Calu3 (cell line): ENCODE measurements at regions not wholly inside any gene's neighbourhood (a gene's known extent, or its start where the extent isn't known, plus 50 kb on each side); places are given as distances from the start of the nearest gene placed in this dataset.

ENCODE experiments used
- BruUV-seq: library from RNA; stranded (reverse); fragments of 400-500 nt; replicated peaks from 2 replicates; lab custom pipeline; 2021; lab: Mats Ljungman, UMichigan
- CTCF ChIA-PET: fragments of 300-600 bp; sonication (Branson Sonifier 250); formaldehyde crosslinking; loops from one replicate; lab custom pipeline; 2022; ENCODE audit warnings: antibody characterized with exemption; lab: Charles Lee
- DNase-seq: peaks from one replicate; pipeline ENCODE4 v3.0.0; 2022
- H3K27ac Mint-ChIP-seq: one replicate; pipeline ENCODE4 v1.8.0; 2022; ENCODE audit warnings: mixed read lengths; ENCODE audit not compliant: unreplicated experiment
- H3K27me3 Mint-ChIP-seq: one replicate; pipeline ENCODE4 v1.8.0; 2022; ENCODE audit warnings: mixed read lengths; ENCODE audit not compliant: unreplicated experiment
- H3K36me3 Mint-ChIP-seq: one replicate; pipeline ENCODE4 v1.8.0; 2022; ENCODE audit warnings: mild to moderate bottlenecking, moderate library complexity, mixed read lengths; ENCODE audit not compliant: insufficient read depth, unreplicated experiment
- H3K4me1 Mint-ChIP-seq: one replicate; pipeline ENCODE4 v1.8.0; 2022; ENCODE audit warnings: mild to moderate bottlenecking, low read depth, mixed read lengths; ENCODE audit not compliant: unreplicated experiment
- H3K4me3 Mint-ChIP-seq: one replicate; pipeline ENCODE4 v1.8.0; 2022; ENCODE audit warnings: mild to moderate bottlenecking, low read depth, moderate library complexity, mixed read lengths; ENCODE audit not compliant: unreplicated experiment
- H3K9me3 Mint-ChIP-seq: one replicate; pipeline ENCODE4 v1.8.0; 2022; ENCODE audit warnings: low read depth, mixed read lengths; ENCODE audit not compliant: unreplicated experiment
- intact Hi-C: fragments of 100-400 bp; cut with micrococcal nuclease; formaldehyde crosslinking; loops from one replicate; pipeline ENCODE4 v1.10.0; 2022; ENCODE audit not compliant: unreplicated experiment
- TF ChIP-seq, protein P1 (sequence below): fragments of 200-600 bp; IDR thresholded peaks from one replicate; pipeline ENCODE4 v1.8.0; 2022; ENCODE audit warnings: antibody characterized with exemption; ENCODE audit not compliant: unreplicated experiment

DNA sequence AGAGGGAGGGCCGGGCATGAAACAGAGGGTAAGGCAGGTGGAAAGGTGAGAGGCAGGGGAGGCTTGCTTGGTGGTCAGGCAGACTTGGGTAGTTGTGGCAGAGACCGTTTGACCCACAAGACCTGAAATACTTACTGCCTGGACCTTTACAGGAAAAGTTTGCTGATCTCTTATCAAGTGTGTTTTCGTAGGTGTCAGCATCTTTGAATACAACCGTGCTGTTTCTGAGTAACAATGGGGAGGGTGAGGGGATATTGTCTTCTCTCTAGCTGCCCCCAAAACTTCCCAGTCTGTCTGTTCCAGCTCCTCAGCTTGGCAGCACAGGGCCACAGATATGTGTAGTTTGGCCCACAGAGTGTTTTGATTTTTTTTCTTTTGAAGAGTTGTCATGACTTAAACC is 212.5 kb upstream of the MPHOSPH6 start:
- BruUV-seq: no TSS peak
- peaks cover 57% of the 10 kb centered on the region for H3K27me3 Mint-ChIP-seq
- peaks cover 4% of the 10 kb centered on the region for H3K9me3 Mint-ChIP-seq
- TF ChIP-seq, protein P1, sequence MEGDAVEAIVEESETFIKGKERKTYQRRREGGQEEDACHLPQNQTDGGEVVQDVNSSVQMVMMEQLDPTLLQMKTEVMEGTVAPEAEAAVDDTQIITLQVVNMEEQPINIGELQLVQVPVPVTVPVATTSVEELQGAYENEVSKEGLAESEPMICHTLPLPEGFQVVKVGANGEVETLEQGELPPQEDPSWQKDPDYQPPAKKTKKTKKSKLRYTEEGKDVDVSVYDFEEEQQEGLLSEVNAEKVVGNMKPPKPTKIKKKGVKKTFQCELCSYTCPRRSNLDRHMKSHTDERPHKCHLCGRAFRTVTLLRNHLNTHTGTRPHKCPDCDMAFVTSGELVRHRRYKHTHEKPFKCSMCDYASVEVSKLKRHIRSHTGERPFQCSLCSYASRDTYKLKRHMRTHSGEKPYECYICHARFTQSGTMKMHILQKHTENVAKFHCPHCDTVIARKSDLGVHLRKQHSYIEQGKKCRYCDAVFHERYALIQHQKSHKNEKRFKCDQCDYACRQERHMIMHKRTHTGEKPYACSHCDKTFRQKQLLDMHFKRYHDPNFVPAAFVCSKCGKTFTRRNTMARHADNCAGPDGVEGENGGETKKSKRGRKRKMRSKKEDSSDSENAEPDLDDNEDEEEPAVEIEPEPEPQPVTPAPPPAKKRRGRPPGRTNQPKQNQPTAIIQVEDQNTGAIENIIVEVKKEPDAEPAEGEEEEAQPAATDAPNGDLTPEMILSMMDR: no peak
- CTCF ChIA-PET: no interaction called here
- intact Hi-C loops: no loop called here
- H3K4me3 Mint-ChIP-seq: no peak overlapping the region
- no peaks in the 10 kb centered on the region for H3K36me3 Mint-ChIP-seq
- DNase-seq: no peak
- H3K27ac Mint-ChIP-seq: no peak overlapping the region
- H3K4me1 Mint-ChIP-seq: no peaks in the 10 kb centered on the region

DNA sequence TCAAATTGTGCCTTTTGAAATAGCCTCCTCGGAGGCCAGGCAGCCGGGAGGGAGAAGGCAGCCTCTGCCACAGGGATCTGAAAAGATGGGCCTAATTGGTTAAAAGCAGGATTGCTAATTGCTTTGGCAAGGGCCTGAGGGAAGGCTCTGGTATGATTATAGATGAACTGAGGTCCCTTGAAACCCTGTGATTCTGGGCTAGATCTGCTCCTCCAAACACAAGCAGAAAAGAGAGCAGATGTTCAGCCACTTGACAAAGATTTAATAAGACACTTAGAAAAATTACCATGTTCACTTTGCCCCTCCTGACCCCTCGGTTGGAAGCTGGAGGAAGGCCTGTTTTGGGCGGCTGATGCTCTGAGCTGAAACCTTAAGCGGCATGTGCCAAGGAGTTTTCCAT is 209.5 kb upstream of the MPHOSPH6 start:
- peaks cover 49% of the 10 kb centered on the region for H3K27me3 Mint-ChIP-seq
- no peaks in the 10 kb centered on the region for H3K4me1 Mint-ChIP-seq
- no peak overlapping the region for H3K4me3 Mint-ChIP-seq
- no peak for DNase-seq
- H3K27ac Mint-ChIP-seq: no peak overlapping the region
- no TSS peak for BruUV-seq
- TF ChIP-seq, protein P1: no peak
- intact Hi-C loops: no loop called here
- CTCF ChIA-PET: no interaction called here
- H3K36me3 Mint-ChIP-seq: no peaks in the 10 kb centered on the region
- peaks cover 2% of the 10 kb centered on the region for H3K9me3 Mint-ChIP-seq

DNA sequence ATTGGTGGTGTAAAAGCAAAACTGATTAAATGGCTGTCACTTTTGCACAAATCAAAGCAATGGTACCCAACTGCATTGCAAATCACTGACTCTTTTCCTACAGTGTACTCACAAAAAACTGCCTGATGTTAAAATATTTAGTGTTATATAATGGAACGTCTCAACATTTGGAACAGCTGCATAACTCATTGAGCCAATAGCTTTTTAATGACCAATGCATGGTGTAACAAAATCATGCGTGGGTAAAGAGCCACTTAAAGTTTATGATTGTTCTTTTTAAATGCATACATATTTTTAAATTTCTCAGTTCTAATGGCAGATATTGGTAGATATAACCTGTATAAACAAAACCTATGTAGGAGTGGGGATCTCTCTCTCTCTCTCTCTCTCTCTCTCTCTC is 204.0 kb upstream of the MPHOSPH6 start:
- no peaks in the 10 kb centered on the region for H3K4me1 Mint-ChIP-seq
- DNase-seq: no peak
- H3K9me3 Mint-ChIP-seq: no peaks in the 10 kb centered on the region
- TF ChIP-seq, protein P1: no peak
- no peak overlapping the region for H3K4me3 Mint-ChIP-seq
- no peaks in the 10 kb centered on the region for H3K36me3 Mint-ChIP-seq
- peaks cover 23% of the 10 kb centered on the region for H3K27me3 Mint-ChIP-seq
- H3K27ac Mint-ChIP-seq: no peak overlapping the region
- intact Hi-C loops: no loop called here
- BruUV-seq: no TSS peak
- CTCF ChIA-PET: no interaction called here

DNA sequence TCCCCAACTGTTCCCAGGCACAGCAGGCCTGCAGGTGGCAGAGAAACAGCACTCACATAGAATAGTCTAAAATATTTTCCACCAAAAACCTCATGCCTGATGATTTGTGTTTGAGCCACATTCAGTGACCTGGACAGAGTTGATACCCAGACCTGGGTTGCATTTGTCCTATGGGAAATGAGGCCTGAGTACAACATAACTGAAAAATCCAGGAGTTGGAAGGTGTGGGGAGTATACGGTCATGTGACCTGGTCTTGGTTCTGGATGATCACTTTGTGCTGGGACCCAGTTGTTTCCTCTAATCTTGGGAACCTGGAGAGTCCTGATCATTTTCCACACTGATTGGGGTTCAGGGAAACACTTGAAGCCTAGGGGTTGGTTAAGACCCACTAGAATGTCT is 200.3 kb upstream of the MPHOSPH6 start:
- Mint-ChIP-seq H3K4me3 (no peak overlapping the region), H3K27ac (no peak overlapping the region)

More for the DNA sequence above, 200.3 kb upstream of the MPHOSPH6 start:
- BruUV-seq: no TSS peak
- CTCF ChIA-PET: no interaction called here
- TF ChIP-seq, protein P1: no peak
- Mint-ChIP-seq H3K36me3 (no peaks in the 10 kb centered on the region), H3K27me3 (peaks cover 58% of the 10 kb centered on the region), H3K9me3 (no peaks in the 10 kb centered on the region), H3K4me1 (no peaks in the 10 kb centered on the region)
- intact Hi-C loops: no loop called here
- no peak for DNase-seq
